T-cell (primary cell): ENCODE measurements at regions not wholly inside any gene's neighbourhood (a gene's known extent, or its start where the extent isn't known, plus 50 kb on each side); places are given as distances from the start of the nearest gene placed in this dataset.

Source experiments
- ATAC-seq, 4 experiments: fragments of 200-7000 bp in 3 of 4; fragments of 150-1000 bp in 1 of 4; cut with Tn5 transposase; replicated peaks in 1 of 4; 1 replicate in 3 of 4; 2 replicates in 1 of 4; pipeline ENCODE4 v1.10.0; 2021; ENCODE audit warnings: moderate library complexity in 3 of 4, mild to moderate bottlenecking in 2 of 4, moderate number of reproducible peaks in 1 of 4
- CTCF ChIA-PET, 2 donors: fragments of 300-600 bp; sonication (Branson Sonifier 250); formaldehyde crosslinking; loops; one replicate each; lab custom pipeline; 2022; ENCODE audit warnings: antibody characterized with exemption in 2 of 2; lab: Charles Lee
- POLR2A ChIA-PET, 2 donors: fragments of 300-600 bp; sonication (Branson Sonifier 250); formaldehyde crosslinking; loops; one replicate each; lab custom pipeline; 2022; ENCODE audit warnings: antibody characterized with exemption in 2 of 2; lab: Charles Lee
- DNase-seq, 35 experiments: peaks; one replicate each; pipeline versions ENCODE4 v3.0.0 to v3.0.0-alpha.2; 2013 to 2023
- H3K27ac ChIP-seq: one replicate; pipeline ENCODE4 v1.5.1; 2013; ENCODE audit warnings: low read length
- H3K27me3 ChIP-seq, 2 experiments: replicated peaks in 1 of 2; 1 replicate in 1 of 2; 2 replicates in 1 of 2; pipeline versions ENCODE4 v1.6.1 to v1.7.0; 2013; ENCODE audit warnings: low read length in 1 of 2, mixed read lengths in 1 of 2; ENCODE audit not compliant: control insufficient read depth in 2 of 2, insufficient read depth in 2 of 2; ENCODE audit errors: extremely low read depth in 1 of 2
- H3K36me3 ChIP-seq, 2 donors: 1 replicate in 1 of 2; 2 replicates in 1 of 2; pipeline versions ENCODE4 v1.6.1 to v1.7.0; 2013; ENCODE audit warnings: low read length in 1 of 2; ENCODE audit not compliant: control insufficient read depth in 2 of 2, insufficient read depth in 1 of 2; ENCODE audit errors: extremely low read depth in 1 of 2
- H3K4me1 ChIP-seq, 2 experiments: 1 replicate in 1 of 2; 2 replicates in 1 of 2; pipeline versions ENCODE4 v1.6.1 to v1.7.0; 2013; ENCODE audit warnings: low read length in 2 of 2, mixed read lengths in 1 of 2; ENCODE audit not compliant: insufficient read depth in 2 of 2, control insufficient read depth in 1 of 2; ENCODE audit errors: extremely low read depth in 1 of 2
- H3K4me3 ChIP-seq, 2 donors: 1 replicate in 1 of 2; 2 replicates in 1 of 2; pipeline versions ENCODE4 v1.5.1 to v1.7.0; 2013; ENCODE audit warnings: mild to moderate bottlenecking in 2 of 2, low read length in 1 of 2, moderate library complexity in 1 of 2; ENCODE audit not compliant: control insufficient read depth in 1 of 2; ENCODE audit errors: extremely low read depth in 1 of 2
- H3K9me3 ChIP-seq: 2 replicates; pipeline ENCODE4 v1.7.0; 2013
- H3K27ac Mint-ChIP-seq, 2 donors: one replicate each; pipeline ENCODE4 v1.8.0; 2020 to 2021; ENCODE audit warnings: mild to moderate bottlenecking in 2 of 2, mixed read lengths in 2 of 2
- H3K27me3 Mint-ChIP-seq, 2 donors: one replicate each; pipeline ENCODE4 v1.8.0; 2021 to 2022; ENCODE audit warnings: mixed read lengths in 2 of 2
- H3K36me3 Mint-ChIP-seq: one replicate; pipeline ENCODE4 v1.8.0; 2021; ENCODE audit warnings: mixed read lengths
- H3K4me1 Mint-ChIP-seq, 3 donors: one replicate each; pipeline ENCODE4 v1.8.0; 2020 to 2022; ENCODE audit warnings: mixed read lengths in 3 of 3, mild to moderate bottlenecking in 1 of 3
- H3K4me3 Mint-ChIP-seq, 3 donors: one replicate each; pipeline ENCODE4 v1.8.0; 2020 to 2022; ENCODE audit warnings: mild to moderate bottlenecking in 3 of 3, mixed read lengths in 3 of 3, moderate library complexity in 3 of 3
- H3K9me3 Mint-ChIP-seq, 3 donors: one replicate each; pipeline ENCODE4 v1.8.0; 2020 to 2022; ENCODE audit warnings: mixed read lengths in 3 of 3
- WGBS: methylation state at CpG from one replicate; pipeline ENCODE4 v1.1.5; 2013; ENCODE audit warnings: missing lambda C conversion rate; ENCODE audit not compliant: insufficient coverage; 5-methylcytosine and 5-hydroxymethylcytosine counted together

DNA sequence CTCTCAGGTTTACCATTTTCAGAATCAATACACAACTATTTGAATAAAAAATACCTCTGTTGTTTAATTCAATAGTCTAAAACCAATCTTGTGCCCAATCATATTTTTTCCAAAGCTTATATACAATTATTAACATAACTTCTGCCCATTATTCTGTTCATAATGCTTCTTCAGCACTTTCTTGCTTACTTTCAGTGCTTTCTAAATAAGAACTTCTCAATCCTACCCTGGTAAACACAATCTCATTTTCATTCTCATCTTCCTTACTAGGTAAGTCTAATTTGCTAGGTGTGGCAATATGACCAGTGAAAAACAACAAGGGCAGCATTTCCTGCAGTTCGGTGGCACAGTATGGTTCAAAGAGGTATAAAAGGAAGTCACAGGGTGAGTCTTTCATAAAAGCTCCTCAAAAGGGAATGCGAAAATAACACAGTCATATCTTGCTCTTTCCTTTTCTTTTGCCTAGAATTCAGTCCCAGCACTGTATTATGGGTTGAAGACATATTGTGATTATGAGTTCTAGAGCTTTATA lies 103.5 kb downstream of the FOXG1 start:
- Mint-ChIP-seq H3K27ac (no peak overlapping the region), H3K36me3 (no peaks in the 10 kb centered on the region), H3K4me1 (no peaks in the 10 kb centered on the region), H3K9me3 (peaks cover 5 to 24% (median 15%) of the 10 kb centered on the region in 3 donors), H3K4me3 (no peak overlapping the region), H3K27me3 (no peaks in the 10 kb centered on the region)
- Histone ChIP-seq H3K4me1 (no peaks in the 10 kb centered on the region), H3K9me3 (no peaks in the 10 kb centered on the region), H3K27me3 (no peaks in the 10 kb centered on the region), H3K36me3 (no peaks in the 10 kb centered on the region), H3K4me3 (no peak overlapping the region), H3K27ac (no peak overlapping the region)
- ChIA-PET POLR2A (interaction anchor here in 1 of 2 donors (0.6 kb wide), 1 partner anchor 10 kb away, joined by 3 read pairs; no protein-coding TSS in a partner anchor), CTCF (no interaction called here)
- no peak for ATAC-seq
- no peak for DNase-seq
- WGBS = no CpG with 5 or more reads among the region's 2 CpGs

- WGBS = 33% methylated on average over 1 of the region's 3 CpGs
- no peak for ATAC-seq
These were observed 109.5 kb downstream of the FOXG1 start for GRCh38 chr14:28875934-28876571.

GRCh38 chr14:28876572-28876945 lies 110.0 kb downstream of the FOXG1 start:
- Mint-ChIP-seq H3K27me3 (no peaks in the 10 kb centered on the region), H3K4me3 (no peak overlapping the region), H3K36me3 (no peaks in the 10 kb centered on the region), H3K9me3 (peaks cover 0 to 2% (median 0%) of the 10 kb centered on the region in 3 donors), H3K4me1 (no peaks in the 10 kb centered on the region), H3K27ac (no peak overlapping the region)
- Histone ChIP-seq H3K4me1 (no peaks in the 10 kb centered on the region), H3K27me3 (no peaks in the 10 kb centered on the region), H3K36me3 (no peaks in the 10 kb centered on the region), H3K4me3 (no peak overlapping the region), H3K27ac (no peak overlapping the region), H3K9me3 (no peaks in the 10 kb centered on the region)
- no CpG with 5 or more reads among the region's 4 CpGs for whole genome bisulfite sequencing
- POLR2A ChIA-PET = interaction anchor here in 1 of 2 donors (0.7 kb wide), 1 partner anchor 493 kb away, joined by 3 read pairs; no protein-coding TSS in a partner anchor
- no peak for DNase-seq
- CTCF ChIA-PET = no interaction called here
- no peak for ATAC-seq

More at GRCh38 chr14:28875934-28876571, 109.5 kb downstream of the FOXG1 start:
- no peaks in the 10 kb centered on the region for H3K36me3 ChIP-seq
- ChIA-PET POLR2A (interaction anchor here in 1 of 2 donors (0.7 kb wide), 1 partner anchor 492 kb away, joined by 3 read pairs; no protein-coding TSS in a partner anchor), CTCF (no interaction called here)
- no peaks in the 10 kb centered on the region for H3K27me3 ChIP-seq
- no peak overlapping the region for H3K27ac Mint-ChIP-seq
- no peaks in the 10 kb centered on the region for H3K36me3 Mint-ChIP-seq
- no peaks in the 10 kb centered on the region for H3K9me3 ChIP-seq
- H3K27me3 Mint-ChIP-seq = no peaks in the 10 kb centered on the region
- no peak overlapping the region for H3K4me3 ChIP-seq
- H3K4me1 Mint-ChIP-seq = no peaks in the 10 kb centered on the region
- no peak overlapping the region for H3K27ac ChIP-seq
- no peak for DNase-seq
- H3K4me3 Mint-ChIP-seq = no peak overlapping the region
- no peaks in the 10 kb centered on the region for H3K4me1 ChIP-seq
- H3K9me3 Mint-ChIP-seq = peaks cover 0 to 2% (median 0%) of the 10 kb centered on the region in 3 donors

DNA sequence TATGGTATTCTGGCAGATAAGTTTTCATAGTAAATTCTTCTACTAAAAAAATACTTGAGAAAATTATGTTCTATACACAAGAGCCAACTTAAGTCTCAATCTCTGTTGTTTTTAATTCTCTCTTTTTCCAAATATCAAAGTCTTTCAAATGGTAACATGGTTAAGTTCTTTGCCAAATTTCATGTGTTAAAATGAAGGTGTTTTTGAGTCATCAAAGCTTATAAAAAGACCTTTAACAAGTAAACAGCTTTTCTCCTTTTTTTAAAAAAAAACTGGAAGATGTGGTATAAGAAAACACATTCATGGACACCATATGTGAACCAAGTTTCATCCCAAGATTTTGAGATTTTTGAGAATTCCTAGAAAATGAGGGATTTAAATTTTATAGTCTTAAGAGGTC lies 111.3 kb downstream of the FOXG1 start:
- Histone ChIP-seq H3K4me3 (no peak overlapping the region), H3K36me3 (no peaks in the 10 kb centered on the region), H3K4me1 (no peaks in the 10 kb centered on the region), H3K27ac (no peak overlapping the region), H3K27me3 (no peaks in the 10 kb centered on the region), H3K9me3 (no peaks in the 10 kb centered on the region)
- Mint-ChIP-seq H3K27me3 (no peaks in the 10 kb centered on the region), H3K4me1 (no peaks in the 10 kb centered on the region), H3K9me3 (peaks cover 0 to 5% (median 0%) of the 10 kb centered on the region in 3 donors), H3K27ac (no peak overlapping the region), H3K36me3 (no peaks in the 10 kb centered on the region), H3K4me3 (no peak overlapping the region)
- POLR2A ChIA-PET = no interaction called here
- CTCF ChIA-PET = no interaction called here
- no peak for DNase-seq
- ATAC-seq = no peak

- Histone ChIP-seq H3K9me3 (no peaks in the 10 kb centered on the region), H3K27me3 (no peaks in the 10 kb centered on the region), H3K4me1 (no peaks in the 10 kb centered on the region), H3K4me3 (no peak overlapping the region), H3K27ac (no peak overlapping the region), H3K36me3 (no peaks in the 10 kb centered on the region)
- no peak for ATAC-seq
- DNase-seq = no peak
- ChIA-PET POLR2A (interaction anchor here in 1 of 2 donors (0.5 kb wide), 1 partner anchor 10 kb away, joined by 3 read pairs; no protein-coding TSS in a partner anchor), CTCF (no interaction called here)
- Mint-ChIP-seq H3K4me1 (no peaks in the 10 kb centered on the region), H3K9me3 (peaks cover 0 to 5% (median 0%) of the 10 kb centered on the region in 3 donors), H3K4me3 (no peak overlapping the region), H3K27ac (no peak overlapping the region), H3K36me3 (no peaks in the 10 kb centered on the region), H3K27me3 (no peaks in the 10 kb centered on the region)
- 70% methylated on average over 4 of the region's 5 CpGs for WGBS
These were observed 113.0 kb downstream of the FOXG1 start for GRCh38 chr14:28879573-28879996.

DNA sequence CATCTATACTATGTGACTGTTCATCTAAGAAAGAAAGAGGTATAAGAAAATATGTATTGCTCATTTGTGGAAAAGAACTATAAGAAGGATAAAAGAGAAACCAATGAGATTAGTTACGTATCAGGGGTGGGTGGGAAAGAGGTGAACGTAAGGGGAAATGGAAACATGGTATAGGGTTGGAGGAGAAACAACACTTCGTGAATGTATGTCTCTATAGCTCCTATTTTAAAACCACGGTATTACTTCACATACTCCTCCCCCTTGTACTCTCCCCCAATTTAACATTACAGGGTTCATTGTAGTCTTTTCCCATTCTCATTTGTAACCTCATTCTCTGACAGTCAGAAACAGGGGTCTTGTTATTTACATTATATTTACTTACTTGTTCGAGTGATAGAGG lies 120.4 kb downstream of the FOXG1 start:
- Histone ChIP-seq H3K36me3 (no peaks in the 10 kb centered on the region), H3K27ac (no peak overlapping the region), H3K27me3 (no peaks in the 10 kb centered on the region), H3K4me1 (no peaks in the 10 kb centered on the region), H3K9me3 (no peaks in the 10 kb centered on the region), H3K4me3 (no peak overlapping the region)
- ChIA-PET POLR2A (no interaction called here), CTCF (no interaction called here)
- Mint-ChIP-seq H3K36me3 (no peaks in the 10 kb centered on the region), H3K4me1 (no peaks in the 10 kb centered on the region), H3K27me3 (no peaks in the 10 kb centered on the region), H3K4me3 (no peak overlapping the region), H3K27ac (no peak overlapping the region), H3K9me3 (peaks cover 10 to 18% (median 15%) of the 10 kb centered on the region in 3 donors)
- WGBS = no CpG with 5 or more reads among the region's 5 CpGs
- ATAC-seq (no peak), DNase-seq (no peak)
